Adrenal gland (tissue), 9 donors: ENCODE measurements at regions not wholly inside any gene's neighbourhood (a gene's known extent, or its start where the extent isn't known, plus 50 kb on each side); places are given as distances from the start of the nearest gene placed in this dataset.
"Not testable (repeated sequence)": the region's sequence is repeated elsewhere in the genome, so short reads cannot be mapped to it uniquely, and the experiment has no call there.

ENCODE experiments used
- DNase-seq, 7 donors: peaks; one replicate each; pipeline ENCODE4 v3.0.0-alpha.2; 2019 to 2020
- H3K27ac ChIP-seq, 5 donors: fragments of 200-600 bp; sonication (generic) in 4 of 5; 1 replicate in 3 of 5; 2 replicates in 2 of 5; pipeline versions ENCODE4 v1.5.1 to v1.8.0; 2016 to 2020; ENCODE audit warnings: mild to moderate bottlenecking in 1 of 5
- H3K27me3 ChIP-seq: fragments of 200-600 bp; 2 replicates; pipeline ENCODE4 v1.8.0; 2021
- H3K36me3 ChIP-seq, 2 donors: fragments of 200-600 bp; replicated peaks in 1 of 2; 1 replicate in 1 of 2; 2 replicates in 1 of 2; pipeline versions ENCODE4 v1.5.1 to v1.8.0; 2018 to 2022
- H3K4me1 ChIP-seq, 2 donors: fragments of 200-600 bp; replicated peaks in 1 of 2; 1 replicate in 1 of 2; 2 replicates in 1 of 2; pipeline versions ENCODE4 v1.5.1 to v1.8.0; 2018 to 2021
- H3K4me3 ChIP-seq, 4 donors: fragments of 200-600 bp; sonication (generic) in 3 of 4; one replicate each; pipeline ENCODE4 v1.5.1; 2016 to 2018
- H3K9me3 ChIP-seq, 3 donors: fragments of 200-600 bp; sonication (generic) in 1 of 3; replicated peaks in 1 of 3; 1 replicate in 2 of 3; 2 replicates in 1 of 3; pipeline versions ENCODE4 v1.5.1 to v1.8.0; 2016 to 2021
- CTCF ChIP-seq, 6 experiments: fragments of 450-650 bp in 4 of 6; fragments of 200-600 bp in 2 of 6; sonication (generic) in 1 of 6; IDR thresholded peaks; 1 replicate in 5 of 6; 2 replicates in 1 of 6; pipeline versions ENCODE4 v1.5.1 to v1.8.0; 2016 to 2021; ENCODE audit warnings: antibody characterized with exemption in 6 of 6, mild to moderate bottlenecking in 2 of 6, moderate library complexity in 1 of 6
- POLR2A ChIP-seq, 2 donors: fragments of 450-650 bp; IDR thresholded peaks; one replicate each; pipeline ENCODE4 v1.6.1; 2017; ENCODE audit warnings: antibody characterized with exemption in 2 of 2, mild to moderate bottlenecking in 2 of 2, moderate library complexity in 1 of 2
- WGBS, 4 donors: extraction: QIAGEN DNeasy Blood & Tissue Kit in 2 of 4; methylation state at CpG; one replicate each; pipeline versions ENCODE4 v1.1.5 to v1.1.7; 2013 to 2017; 5-methylcytosine and 5-hydroxymethylcytosine counted together
- intact Hi-C, 2 donors: fragments of 100-400 bp; cut with DNase I; formaldehyde crosslinking; loops; one replicate each; pipeline versions ENCODE4 v1.14.1 to v1.15.0; 2022 to 2023
- donor health status: healthy with polysubstance abuse.
- donor health status: Bipolar disorder and iron deficiency.
- donor health status: DM: yes; HTN: yes; CAD: no.
- donor health status: DM: no; HTN: no; CAD: no.
- donor health status: DM: no; HTN: no; CAD: no.

DNA sequence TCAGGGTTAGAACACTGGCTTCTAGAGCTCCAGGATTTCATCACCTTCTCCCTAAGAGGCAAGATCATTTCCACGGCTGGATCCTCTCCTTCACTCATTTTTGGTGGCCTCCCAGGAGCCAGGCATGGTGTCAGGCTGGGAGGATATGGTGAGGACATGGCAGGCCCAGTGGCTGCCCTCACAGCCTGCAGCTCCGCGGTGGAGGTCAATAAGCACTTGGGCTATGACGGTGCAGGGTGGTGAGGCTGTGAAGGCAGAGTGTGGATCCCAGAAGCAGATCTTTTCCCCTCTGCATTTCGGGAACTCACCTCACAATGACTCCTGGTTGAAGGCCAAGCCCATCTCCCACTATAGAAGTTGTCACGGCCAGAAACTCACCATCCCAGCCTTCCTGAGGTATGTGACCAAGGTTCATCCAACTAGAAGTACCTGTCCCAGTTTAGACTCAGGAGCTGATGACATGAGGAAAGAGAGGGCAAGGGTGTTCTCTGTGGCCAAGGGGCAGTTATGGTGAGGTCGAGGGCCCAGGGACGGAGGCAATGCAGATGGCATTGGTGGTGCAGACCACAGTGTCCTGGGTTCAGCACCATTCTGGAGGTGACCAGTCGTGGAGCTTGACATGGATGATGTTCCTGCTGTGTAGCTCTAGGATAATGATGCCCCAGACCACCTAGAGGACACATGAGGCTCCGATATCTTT is 100.1 kb upstream of the SMAD3 start:
- 84 to 94% (median 92%) methylated on average over 5 to 10 of the region's 10 CpGs for WGBS, 4 donors
- intact Hi-C loops: no loop called here
- no peaks in the 10 kb centered on the region for H3K36me3 ChIP-seq
- DNase-seq: peak in 1 of 7 donors; percentile 18
- H3K27me3 ChIP-seq: no peaks in the 10 kb centered on the region
- H3K4me3 ChIP-seq: no peak overlapping the region
- no peak overlapping the region for H3K27ac ChIP-seq
- H3K9me3 ChIP-seq: no peaks in the 10 kb centered on the region
- TF ChIP-seq POLR2A (IDR thresholded peaks at IDR 0.05) (no peak), CTCF (IDR thresholded peaks at IDR 0.05) (no peak)
- no peaks in the 10 kb centered on the region for H3K4me1 ChIP-seq

DNA sequence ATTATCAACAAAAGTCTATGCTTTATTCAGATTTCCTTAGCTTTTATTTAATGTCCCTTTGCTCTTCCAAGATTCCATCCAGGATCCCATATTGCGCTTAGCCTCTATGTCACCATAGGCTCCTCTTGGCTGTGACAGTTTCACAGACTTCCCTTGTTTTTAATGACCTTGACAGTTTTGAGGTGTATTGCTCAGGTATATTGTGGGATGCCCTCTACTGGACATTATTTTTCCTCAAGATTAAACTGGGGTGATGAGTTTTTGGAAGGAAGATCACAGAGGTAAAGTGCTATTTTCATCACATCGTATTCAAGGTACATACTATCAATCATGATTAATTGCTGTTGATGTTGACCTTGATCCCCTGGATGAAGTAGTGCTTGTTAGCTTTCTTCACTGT is 99.1 kb upstream of the SMAD3 start:
- TF ChIP-seq CTCF (IDR thresholded peaks at IDR 0.05): no peak
- no peak for TF ChIP-seq POLR2A (IDR thresholded peaks at IDR 0.05)
- intact Hi-C loops: no loop called here
- Histone ChIP-seq H3K27ac (no peak overlapping the region), H3K27me3 (no peaks in the 10 kb centered on the region), H3K4me1 (no peaks in the 10 kb centered on the region), H3K9me3 (no peaks in the 10 kb centered on the region), H3K36me3 (no peaks in the 10 kb centered on the region), H3K4me3 (no peak overlapping the region)
- no peak for DNase-seq
- 54 to 75% (median 61%) methylated on average over 2 of the region's 2 CpGs for WGBS, 4 donors

DNA sequence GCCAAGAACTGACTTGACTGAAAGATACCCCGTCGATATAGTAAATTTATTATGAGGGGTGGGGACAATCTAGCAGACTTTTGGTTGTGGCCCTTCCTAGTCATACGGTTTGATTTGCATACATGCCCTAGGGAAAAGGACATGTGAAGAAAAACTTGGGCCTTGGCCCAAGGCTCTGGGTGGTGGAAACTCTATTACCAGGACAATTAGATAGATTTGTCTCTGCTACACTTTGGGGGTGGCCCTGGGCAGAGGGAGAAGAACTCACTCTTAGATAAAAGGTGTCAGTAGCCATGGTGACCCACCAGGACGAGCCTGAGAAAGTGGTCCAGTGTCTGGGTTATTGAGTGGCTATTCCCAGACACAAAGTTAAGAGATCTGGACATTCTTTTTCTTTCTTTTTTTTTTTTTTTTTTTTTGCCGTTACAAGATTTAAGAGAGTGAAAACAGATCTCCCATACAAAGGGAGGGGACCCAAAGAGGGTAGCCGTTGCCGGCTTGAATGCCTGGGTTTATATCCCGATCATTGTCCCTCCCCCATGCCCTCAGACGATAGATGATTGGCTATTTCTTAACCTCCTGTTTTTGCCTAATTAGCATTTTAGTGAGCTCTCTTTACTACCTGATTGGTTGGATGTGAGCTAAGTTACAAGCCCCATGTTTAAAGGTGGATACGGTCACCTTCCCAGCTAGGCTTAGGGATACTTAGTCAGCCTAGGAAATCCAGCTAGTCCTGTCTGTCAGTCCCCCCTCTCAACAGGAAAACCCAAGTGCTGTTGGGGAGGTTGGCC is 96.4 kb upstream of the SMAD3 start:
- H3K9me3 ChIP-seq: no peaks in the 10 kb centered on the region
- no peaks in the 10 kb centered on the region for H3K27me3 ChIP-seq
- H3K27ac ChIP-seq: no peak overlapping the region
- TF ChIP-seq CTCF (IDR thresholded peaks at IDR 0.05) (no peak), POLR2A (IDR thresholded peaks at IDR 0.05) (no peak)
- no peaks in the 10 kb centered on the region for H3K4me1 ChIP-seq
- WGBS, 4 donors: 87 to 93% (median 91%) methylated on average over 10 of the region's 10 CpGs
- intact Hi-C loops: no loop called here
- DNase-seq: no peak
- no peak overlapping the region for H3K4me3 ChIP-seq
- H3K36me3 ChIP-seq: no peaks in the 10 kb centered on the region

DNA sequence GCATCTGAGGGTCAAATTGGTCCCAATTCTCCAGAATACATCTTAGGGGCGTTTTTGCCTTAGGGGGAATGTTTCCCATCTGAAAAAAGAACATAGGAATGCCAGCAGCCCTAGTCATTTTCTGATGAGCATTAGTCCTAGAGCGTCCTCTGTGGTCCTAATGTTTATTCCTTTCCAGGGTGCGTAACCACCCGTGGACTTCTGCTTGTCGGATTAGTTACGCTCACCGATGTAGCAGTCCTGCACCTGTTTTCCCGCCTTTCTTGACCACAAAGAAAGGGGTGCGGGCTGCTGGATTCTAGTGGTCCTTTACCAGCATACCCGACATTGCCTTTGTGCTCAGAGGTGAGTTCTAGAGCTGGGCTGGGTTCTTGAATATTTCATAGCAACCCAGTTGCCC is 91.3 kb upstream of the SMAD3 start:
- H3K36me3 ChIP-seq, H3K27ac ChIP-seq, H3K9me3 ChIP-seq, H3K4me1 ChIP-seq, intact Hi-C loops, H3K27me3 ChIP-seq, H3K4me3 ChIP-seq, DNase-seq: not testable (repeated sequence)
- 85 to 94% (median 91%) methylated on average over 10 of the region's 10 CpGs for WGBS, 4 donors

GRCh38 chr15:66976106-66976640 is 89.2 kb upstream of the SMAD3 start:
- H3K27ac ChIP-seq, H3K4me1 ChIP-seq, intact Hi-C loops, H3K36me3 ChIP-seq, DNase-seq, H3K4me3 ChIP-seq, H3K27me3 ChIP-seq, H3K9me3 ChIP-seq: not testable (repeated sequence)
- 90 to 92% (median 91%) methylated on average over 17 to 18 of the region's 18 CpGs for WGBS, 4 donors

GRCh38 chr15:66980326-66980725 is 85.1 kb upstream of the SMAD3 start:
- WGBS, 4 donors: 74 to 84% (median 78%) methylated on average over 3 of the region's 3 CpGs
- H3K27me3 ChIP-seq, H3K27ac ChIP-seq, intact Hi-C loops, H3K36me3 ChIP-seq, H3K9me3 ChIP-seq, H3K4me1 ChIP-seq, DNase-seq, H3K4me3 ChIP-seq: not testable (repeated sequence)
